ENCODE measurements at regions not wholly inside any gene's neighbourhood (a gene's known extent, or its start where the extent isn't known, plus 50 kb on each side); places are given as distances from the start of the nearest gene placed in this dataset.
A peak's percentile ranks its signal among the peaks of the same experiment; 100 is the strongest.

DNA sequence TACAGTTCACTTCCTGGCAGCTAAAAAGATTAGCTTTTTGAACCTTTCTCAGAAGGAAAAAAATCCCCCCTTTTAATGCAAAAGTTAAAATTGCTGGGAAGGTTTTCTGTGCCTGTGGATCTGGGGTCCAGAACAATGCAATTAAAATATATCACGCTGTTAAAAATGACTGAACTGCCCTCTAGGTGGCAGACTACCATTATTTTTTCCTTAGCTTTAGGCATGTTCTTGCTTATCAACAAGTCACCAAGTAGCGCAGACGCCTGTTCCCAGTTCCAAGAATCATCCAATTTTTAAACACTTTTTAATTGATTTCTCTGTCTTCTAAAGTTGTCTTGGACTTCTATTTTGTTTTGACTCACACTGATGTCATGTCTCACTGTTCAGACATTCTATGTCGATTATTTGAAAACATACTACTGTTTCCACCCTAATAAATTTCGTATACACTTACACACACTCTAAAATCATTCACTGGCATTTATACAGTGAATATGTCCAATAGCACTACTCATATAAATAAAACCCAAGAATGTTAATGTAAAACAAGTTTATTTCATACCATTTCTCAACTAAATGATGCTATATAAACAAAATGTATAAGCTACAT is 661.6 kb downstream of the RAPGEF2 start:
- FAIRE-seq (no peak), DNase-seq (ENCODE audit: low read depth in 1 of 2, low spot score in 1 of 2) (peak; percentile 8 to 61), ATAC-seq (peak; percentile 62 to 80; a peak in 4 of 6 replicates)
- POLR2A ChIA-PET = no interaction called here
- no peak overlapping the region for H3K4me3 ChIP-seq
- WGBS (ENCODE audit: missing lambda C conversion rate) = 21% methylated on average over 5 of the region's 5 CpGs
- CTCF ChIA-PET = interaction anchor here (0.9 to 1.7 kb wide), 3 partner anchors 10 to 107 kb away, joined by 3 to 4 read pairs (median 4); no protein-coding TSS in a partner anchor
- H3K9me3 ChIP-seq = no peaks in the 10 kb centered on the region
- no peaks in the 10 kb centered on the region for H3K4me1 ChIP-seq
- no peak for TF ChIP-seq PHF8 (IDR thresholded peaks at IDR 0.05; ENCODE audit: borderline replicate concordance, low read depth)
- no peak for TF ChIP-seq RCOR1 (IDR thresholded peaks at IDR 0.05; ENCODE audit: low read depth, low read length)
- no peak for TF ChIP-seq CEBPB (IDR thresholded peaks at IDR 0.05)
- no peak for TF ChIP-seq POLR2AphosphoS2 (conservative IDR thresholded peaks at IDR 0.05; ENCODE audit: low read length)
- TF ChIP-seq, protein P1, sequence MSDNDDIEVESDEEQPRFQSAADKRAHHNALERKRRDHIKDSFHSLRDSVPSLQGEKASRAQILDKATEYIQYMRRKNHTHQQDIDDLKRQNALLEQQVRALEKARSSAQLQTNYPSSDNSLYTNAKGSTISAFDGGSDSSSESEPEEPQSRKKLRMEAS (IDR thresholded peaks at IDR 0.05) = no peak
- TF ChIP-seq, protein P2, sequence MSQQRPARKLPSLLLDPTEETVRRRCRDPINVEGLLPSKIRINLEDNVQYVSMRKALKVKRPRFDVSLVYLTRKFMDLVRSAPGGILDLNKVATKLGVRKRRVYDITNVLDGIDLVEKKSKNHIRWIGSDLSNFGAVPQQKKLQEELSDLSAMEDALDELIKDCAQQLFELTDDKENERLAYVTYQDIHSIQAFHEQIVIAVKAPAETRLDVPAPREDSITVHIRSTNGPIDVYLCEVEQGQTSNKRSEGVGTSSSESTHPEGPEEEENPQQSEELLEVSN (IDR thresholded peaks at IDR 0.05; ENCODE audit: borderline replicate concordance, low read depth) = no peak
- TF ChIP-seq, protein P3, sequence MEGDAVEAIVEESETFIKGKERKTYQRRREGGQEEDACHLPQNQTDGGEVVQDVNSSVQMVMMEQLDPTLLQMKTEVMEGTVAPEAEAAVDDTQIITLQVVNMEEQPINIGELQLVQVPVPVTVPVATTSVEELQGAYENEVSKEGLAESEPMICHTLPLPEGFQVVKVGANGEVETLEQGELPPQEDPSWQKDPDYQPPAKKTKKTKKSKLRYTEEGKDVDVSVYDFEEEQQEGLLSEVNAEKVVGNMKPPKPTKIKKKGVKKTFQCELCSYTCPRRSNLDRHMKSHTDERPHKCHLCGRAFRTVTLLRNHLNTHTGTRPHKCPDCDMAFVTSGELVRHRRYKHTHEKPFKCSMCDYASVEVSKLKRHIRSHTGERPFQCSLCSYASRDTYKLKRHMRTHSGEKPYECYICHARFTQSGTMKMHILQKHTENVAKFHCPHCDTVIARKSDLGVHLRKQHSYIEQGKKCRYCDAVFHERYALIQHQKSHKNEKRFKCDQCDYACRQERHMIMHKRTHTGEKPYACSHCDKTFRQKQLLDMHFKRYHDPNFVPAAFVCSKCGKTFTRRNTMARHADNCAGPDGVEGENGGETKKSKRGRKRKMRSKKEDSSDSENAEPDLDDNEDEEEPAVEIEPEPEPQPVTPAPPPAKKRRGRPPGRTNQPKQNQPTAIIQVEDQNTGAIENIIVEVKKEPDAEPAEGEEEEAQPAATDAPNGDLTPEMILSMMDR (IDR thresholded peaks at IDR 0.05) = peak; percentile 51
- no peak for TF ChIP-seq JUNB (IDR thresholded peaks at IDR 0.05)
- TF ChIP-seq EHF (CRISPR knock-in tag; IDR thresholded peaks at IDR 0.05) = no peak
- TF ChIP-seq RAD21 (conservative IDR thresholded peaks at IDR 0.05 in 1 of 2, IDR thresholded peaks at IDR 0.05 in 1 of 2) = peak; percentile 61 to 63
- no peak for TF ChIP-seq MYC (IDR thresholded peaks at IDR 0.05; ENCODE audit: borderline replicate concordance, low read length)
- no peak for TF ChIP-seq POLR2A (IDR thresholded peaks at IDR 0.05; ENCODE audit: low read length)
- no peak for TF ChIP-seq CHD4 (IDR thresholded peaks at IDR 0.05; ENCODE audit: borderline replicate concordance)
- TF ChIP-seq HOXA7 (CRISPR knock-in tag; IDR thresholded peaks at IDR 0.05) = no peak
- TF ChIP-seq, protein P4, sequence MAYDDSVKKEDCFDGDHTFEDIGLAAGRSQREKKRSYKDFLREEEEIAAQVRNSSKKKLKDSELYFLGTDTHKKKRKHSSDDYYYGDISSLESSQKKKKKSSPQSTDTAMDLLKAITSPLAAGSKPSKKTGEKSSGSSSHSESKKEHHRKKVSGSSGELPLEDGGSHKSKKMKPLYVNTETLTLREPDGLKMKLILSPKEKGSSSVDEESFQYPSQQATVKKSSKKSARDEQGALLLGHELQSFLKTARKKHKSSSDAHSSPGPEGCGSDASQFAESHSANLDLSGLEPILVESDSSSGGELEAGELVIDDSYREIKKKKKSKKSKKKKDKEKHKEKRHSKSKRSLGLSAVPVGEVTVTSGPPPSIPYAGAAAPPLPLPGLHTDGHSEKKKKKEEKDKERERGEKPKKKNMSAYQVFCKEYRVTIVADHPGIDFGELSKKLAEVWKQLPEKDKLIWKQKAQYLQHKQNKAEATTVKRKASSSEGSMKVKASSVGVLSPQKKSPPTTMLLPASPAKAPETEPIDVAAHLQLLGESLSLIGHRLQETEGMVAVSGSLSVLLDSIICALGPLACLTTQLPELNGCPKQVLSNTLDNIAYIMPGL (CRISPR knock-in tag; IDR thresholded peaks at IDR 0.05; ENCODE audit: borderline replicate concordance) = no peak
- 0 out of 3 replicates have a peak, but pooled peaks have one; percentile 41 for TF ChIP-seq SMC3 (IDR thresholded peaks at IDR 0.05)
- no peak for TF ChIP-seq CHD2 (IDR thresholded peaks at IDR 0.05; ENCODE audit: low read length, partially characterized antibody)
- no peak for TF ChIP-seq ZSCAN20 (CRISPR knock-in tag; IDR thresholded peaks at IDR 0.05)
- TF ChIP-seq, protein P5, sequence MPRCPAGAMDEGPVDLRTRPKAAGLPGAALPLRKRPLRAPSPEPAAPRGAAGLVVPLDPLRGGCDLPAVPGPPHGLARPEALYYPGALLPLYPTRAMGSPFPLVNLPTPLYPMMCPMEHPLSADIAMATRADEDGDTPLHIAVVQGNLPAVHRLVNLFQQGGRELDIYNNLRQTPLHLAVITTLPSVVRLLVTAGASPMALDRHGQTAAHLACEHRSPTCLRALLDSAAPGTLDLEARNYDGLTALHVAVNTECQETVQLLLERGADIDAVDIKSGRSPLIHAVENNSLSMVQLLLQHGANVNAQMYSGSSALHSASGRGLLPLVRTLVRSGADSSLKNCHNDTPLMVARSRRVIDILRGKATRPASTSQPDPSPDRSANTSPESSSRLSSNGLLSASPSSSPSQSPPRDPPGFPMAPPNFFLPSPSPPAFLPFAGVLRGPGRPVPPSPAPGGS (IDR thresholded peaks at IDR 0.05) = no peak
- no peak for TF ChIP-seq EP300 (IDR thresholded peaks at IDR 0.05)
- TF ChIP-seq, protein P6, sequence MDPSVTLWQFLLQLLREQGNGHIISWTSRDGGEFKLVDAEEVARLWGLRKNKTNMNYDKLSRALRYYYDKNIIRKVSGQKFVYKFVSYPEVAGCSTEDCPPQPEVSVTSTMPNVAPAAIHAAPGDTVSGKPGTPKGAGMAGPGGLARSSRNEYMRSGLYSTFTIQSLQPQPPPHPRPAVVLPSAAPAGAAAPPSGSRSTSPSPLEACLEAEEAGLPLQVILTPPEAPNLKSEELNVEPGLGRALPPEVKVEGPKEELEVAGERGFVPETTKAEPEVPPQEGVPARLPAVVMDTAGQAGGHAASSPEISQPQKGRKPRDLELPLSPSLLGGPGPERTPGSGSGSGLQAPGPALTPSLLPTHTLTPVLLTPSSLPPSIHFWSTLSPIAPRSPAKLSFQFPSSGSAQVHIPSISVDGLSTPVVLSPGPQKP (IDR thresholded peaks at IDR 0.05; ENCODE audit: low read depth, low read length) = no peak
- no peak for TF ChIP-seq FOSL2 (IDR thresholded peaks at IDR 0.05)
- TF ChIP-seq FOSL2 (CRISPR knock-in tag; IDR thresholded peaks at IDR 0.05) = no peak
- H3K4me2 ChIP-seq = no peak overlapping the region; the same call in 2 of the 3 replicates
- H3K27ac ChIP-seq = no peak overlapping the region
